ENCODE measurements at regions not wholly inside any gene's neighbourhood (a gene's known extent, or its start where the extent isn't known, plus 50 kb on each side); places are given as distances from the start of the nearest gene placed in this dataset.

GRCh38 chr21:22201126-22201525 lies 1202.9 kb downstream of the NCAM2 start:
- Mint-ChIP-seq H3K36me3 (ENCODE audit: low read depth) (no peaks in the 10 kb centered on the region), H3K9me3 (peaks cover 8% of the 10 kb centered on the region), H3K27me3 (no peaks in the 10 kb centered on the region), H3K4me3 (no peak overlapping the region), H3K4me1 (no peaks in the 10 kb centered on the region), H3K27ac (no peak overlapping the region)
- CTCF ChIA-PET: no interaction called here
- DNase-seq: no peak
- POLR2A ChIA-PET: no interaction called here

GRCh38 chr21:22201669-22202068 lies 1203.5 kb downstream of the NCAM2 start:
- ChIA-PET CTCF (no interaction called here), POLR2A (no interaction called here)
- DNase-seq: no peak
- H3K4me1 Mint-ChIP-seq: no peaks in the 10 kb centered on the region
- no peak overlapping the region for H3K4me3 Mint-ChIP-seq
- no peaks in the 10 kb centered on the region for H3K36me3 Mint-ChIP-seq (ENCODE audit: low read depth)
- H3K27ac Mint-ChIP-seq: no peak overlapping the region
- no peaks in the 10 kb centered on the region for H3K27me3 Mint-ChIP-seq
- H3K9me3 Mint-ChIP-seq: peaks cover 8% of the 10 kb centered on the region

GRCh38 chr21:22209304-22209700 lies 1211.1 kb downstream of the NCAM2 start:
- H3K9me3 Mint-ChIP-seq: peaks cover 6% of the 10 kb centered on the region
- H3K27ac Mint-ChIP-seq: no peak overlapping the region
- H3K4me3 Mint-ChIP-seq: no peak overlapping the region
- H3K27me3 Mint-ChIP-seq: no peaks in the 10 kb centered on the region
- no peaks in the 10 kb centered on the region for H3K36me3 Mint-ChIP-seq (ENCODE audit: low read depth)
- POLR2A ChIA-PET: no interaction called here
- H3K4me1 Mint-ChIP-seq: no peaks in the 10 kb centered on the region
- CTCF ChIA-PET: no interaction called here
- DNase-seq: no peak

- no peak overlapping the region for H3K4me3 Mint-ChIP-seq
- no peaks in the 10 kb centered on the region for H3K27me3 Mint-ChIP-seq
- POLR2A ChIA-PET: no interaction called here
- CTCF ChIA-PET: no interaction called here
- peaks cover 5% of the 10 kb centered on the region for H3K9me3 Mint-ChIP-seq
- no peaks in the 10 kb centered on the region for H3K36me3 Mint-ChIP-seq (ENCODE audit: low read depth)
- H3K27ac Mint-ChIP-seq: no peak overlapping the region
- H3K4me1 Mint-ChIP-seq: no peaks in the 10 kb centered on the region
- no peak for DNase-seq
Observed at GRCh38 chr21:22211943-22212342, 1213.7 kb downstream of the NCAM2 start.

- CTCF ChIA-PET: no interaction called here
- POLR2A ChIA-PET: no interaction called here
- Mint-ChIP-seq H3K27ac (no peak overlapping the region), H3K4me1 (no peaks in the 10 kb centered on the region), H3K27me3 (no peaks in the 10 kb centered on the region), H3K36me3 (ENCODE audit: low read depth) (no peaks in the 10 kb centered on the region), H3K4me3 (no peak overlapping the region), H3K9me3 (no peaks in the 10 kb centered on the region)
- DNase-seq: no peak
Observed at GRCh38 chr21:22223385-22223784, 1225.2 kb downstream of the NCAM2 start.

GRCh38 chr21:22224261-22224660 lies 1226.1 kb downstream of the NCAM2 start:
- Mint-ChIP-seq H3K4me3 (no peak overlapping the region), H3K27me3 (no peaks in the 10 kb centered on the region), H3K27ac (no peak overlapping the region), H3K4me1 (no peaks in the 10 kb centered on the region), H3K36me3 (ENCODE audit: low read depth) (no peaks in the 10 kb centered on the region), H3K9me3 (no peaks in the 10 kb centered on the region)
- POLR2A ChIA-PET: no interaction called here
- no peak for DNase-seq
- CTCF ChIA-PET: no interaction called here

GRCh38 chr21:22225299-22225698 lies 1227.1 kb downstream of the NCAM2 start:
- Mint-ChIP-seq H3K4me3 (no peak overlapping the region), H3K27ac (no peak overlapping the region), H3K27me3 (no peaks in the 10 kb centered on the region), H3K4me1 (no peaks in the 10 kb centered on the region), H3K36me3 (ENCODE audit: low read depth) (no peaks in the 10 kb centered on the region), H3K9me3 (no peaks in the 10 kb centered on the region)
- POLR2A ChIA-PET: no interaction called here
- no peak for DNase-seq
- CTCF ChIA-PET: no interaction called here

GRCh38 chr21:22231013-22231412 lies 1232.8 kb downstream of the NCAM2 start:
- H3K27me3 Mint-ChIP-seq: no peaks in the 10 kb centered on the region
- H3K4me1 Mint-ChIP-seq: no peaks in the 10 kb centered on the region
- POLR2A ChIA-PET: no interaction called here
- DNase-seq: no peak
- no peaks in the 10 kb centered on the region for H3K36me3 Mint-ChIP-seq (ENCODE audit: low read depth)
- peaks cover 11% of the 10 kb centered on the region for H3K9me3 Mint-ChIP-seq
- CTCF ChIA-PET: no interaction called here
- H3K27ac Mint-ChIP-seq: no peak overlapping the region
- no peak overlapping the region for H3K4me3 Mint-ChIP-seq

- no peak overlapping the region for H3K4me3 Mint-ChIP-seq
- H3K27me3 Mint-ChIP-seq: no peaks in the 10 kb centered on the region
- POLR2A ChIA-PET: no interaction called here
- H3K9me3 Mint-ChIP-seq: peaks cover 25% of the 10 kb centered on the region
- no peaks in the 10 kb centered on the region for H3K4me1 Mint-ChIP-seq
- no peak overlapping the region for H3K27ac Mint-ChIP-seq
- CTCF ChIA-PET: no interaction called here
- no peaks in the 10 kb centered on the region for H3K36me3 Mint-ChIP-seq (ENCODE audit: low read depth)
- DNase-seq: no peak
Observed at GRCh38 chr21:22235866-22236590, 1237.8 kb downstream of the NCAM2 start.

GRCh38 chr21:22244516-22244915 lies 1246.3 kb downstream of the NCAM2 start:
- no peak overlapping the region for H3K4me3 Mint-ChIP-seq
- H3K4me1 Mint-ChIP-seq: no peaks in the 10 kb centered on the region
- H3K27ac Mint-ChIP-seq: no peak overlapping the region
- DNase-seq: no peak
- POLR2A ChIA-PET: no interaction called here
- H3K27me3 Mint-ChIP-seq: no peaks in the 10 kb centered on the region
- H3K9me3 Mint-ChIP-seq: peaks cover 2% of the 10 kb centered on the region
- no peaks in the 10 kb centered on the region for H3K36me3 Mint-ChIP-seq (ENCODE audit: low read depth)
- CTCF ChIA-PET: no interaction called here

GRCh38 chr21:22250355-22250754 lies 1252.1 kb downstream of the NCAM2 start:
- Mint-ChIP-seq H3K27me3 (no peaks in the 10 kb centered on the region), H3K36me3 (ENCODE audit: low read depth) (no peaks in the 10 kb centered on the region), H3K9me3 (peaks cover 2% of the 10 kb centered on the region), H3K27ac (no peak overlapping the region), H3K4me1 (no peaks in the 10 kb centered on the region), H3K4me3 (no peak overlapping the region)
- ChIA-PET POLR2A (no interaction called here), CTCF (no interaction called here)
- no peak for DNase-seq

GRCh38 chr21:22253761-22254160 lies 1255.6 kb downstream of the NCAM2 start:
- CTCF ChIA-PET: no interaction called here
- POLR2A ChIA-PET: no interaction called here
- H3K9me3 Mint-ChIP-seq: peaks cover 2% of the 10 kb centered on the region

GRCh38 chr21:22258821-22259220 lies 1260.6 kb downstream of the NCAM2 start:
- H3K27me3 Mint-ChIP-seq: no peaks in the 10 kb centered on the region
- no peaks in the 10 kb centered on the region for H3K4me1 Mint-ChIP-seq
- H3K9me3 Mint-ChIP-seq: peaks cover 5% of the 10 kb centered on the region
- ChIA-PET CTCF (no interaction called here), POLR2A (no interaction called here)
- H3K27ac Mint-ChIP-seq: no peak overlapping the region
- H3K4me3 Mint-ChIP-seq: no peak overlapping the region
- no peak for DNase-seq
- H3K36me3 Mint-ChIP-seq (ENCODE audit: low read depth): no peaks in the 10 kb centered on the region

More at GRCh38 chr21:22253761-22254160, 1255.6 kb downstream of the NCAM2 start:
- no peak overlapping the region for H3K27ac Mint-ChIP-seq
- no peaks in the 10 kb centered on the region for H3K36me3 Mint-ChIP-seq (ENCODE audit: low read depth)
- no peak for DNase-seq
- no peak overlapping the region for H3K4me3 Mint-ChIP-seq
- no peaks in the 10 kb centered on the region for H3K4me1 Mint-ChIP-seq
- H3K27me3 Mint-ChIP-seq: no peaks in the 10 kb centered on the region

- H3K9me3 Mint-ChIP-seq: peaks cover 3% of the 10 kb centered on the region
- ChIA-PET CTCF (no interaction called here), POLR2A (no interaction called here)
- DNase-seq: no peak
- no peaks in the 10 kb centered on the region for H3K36me3 Mint-ChIP-seq (ENCODE audit: low read depth)
- H3K27me3 Mint-ChIP-seq: no peaks in the 10 kb centered on the region
- H3K27ac Mint-ChIP-seq: no peak overlapping the region
- H3K4me3 Mint-ChIP-seq: no peak overlapping the region
- H3K4me1 Mint-ChIP-seq: no peaks in the 10 kb centered on the region
Observed at GRCh38 chr21:22260274-22260673, 1262.1 kb downstream of the NCAM2 start.

- ChIA-PET POLR2A (no interaction called here), CTCF (no interaction called here)
- DNase-seq: no peak
- H3K4me3 Mint-ChIP-seq: no peak overlapping the region
- H3K9me3 Mint-ChIP-seq: peaks cover 7% of the 10 kb centered on the region
- no peaks in the 10 kb centered on the region for H3K4me1 Mint-ChIP-seq
- H3K36me3 Mint-ChIP-seq (ENCODE audit: low read depth): no peaks in the 10 kb centered on the region
- H3K27ac Mint-ChIP-seq: no peak overlapping the region
- H3K27me3 Mint-ChIP-seq: no peaks in the 10 kb centered on the region
Observed at GRCh38 chr21:22263890-22264289, 1265.7 kb downstream of the NCAM2 start.

Measured in activated CD4-positive, alpha-beta memory T cell treated with anti-CD3 and anti-CD28 coated beads, Interleukin-2, amount 10 ng/mL, durations not matched to agents 7 days and 5 days (primary cell).